Chondrocyte (in vitro differentiated cells): ENCODE measurements at regions not wholly inside any gene's neighbourhood (a gene's known extent, or its start where the extent isn't known, plus 50 kb on each side); places are given as distances from the start of the nearest gene placed in this dataset.

Experiments used
- DNase-seq: peaks from one replicate; pipeline ENCODE4 v3.0.0; 2021; ENCODE audit warnings: mixed read lengths, low spot score
- H3K27ac Mint-ChIP-seq: one replicate; pipeline ENCODE4 v1.8.0; 2021; ENCODE audit warnings: mild to moderate bottlenecking, moderate library complexity, mixed read lengths; ENCODE audit not compliant: unreplicated experiment
- H3K27me3 Mint-ChIP-seq: 2 replicates; pipeline ENCODE4 v1.8.0; 2021; ENCODE audit warnings: low read depth, mixed read lengths
- H3K36me3 Mint-ChIP-seq: 2 replicates; pipeline ENCODE4 v1.8.0; 2021; ENCODE audit warnings: low read depth, mixed read lengths
- H3K4me1 Mint-ChIP-seq: 2 replicates; pipeline ENCODE4 v1.8.0; 2021; ENCODE audit warnings: low read depth, mild to moderate bottlenecking, mixed read lengths
- H3K4me3 Mint-ChIP-seq: one replicate; pipeline ENCODE4 v1.8.0; 2021; ENCODE audit warnings: mild to moderate bottlenecking, moderate library complexity, mixed read lengths; ENCODE audit not compliant: unreplicated experiment
- H3K9me3 Mint-ChIP-seq: 2 replicates; pipeline ENCODE4 v1.8.0; 2021; ENCODE audit warnings: low read depth, mixed read lengths
- TF ChIP-seq, protein P1 (sequence below): fragments of 200-600 bp; sonication (generic); IDR thresholded peaks from 2 replicates; pipeline ENCODE4 v1.5.0; 2021; ENCODE audit warnings: antibody characterized with exemption, mild to moderate bottlenecking, moderate library complexity

DNA sequence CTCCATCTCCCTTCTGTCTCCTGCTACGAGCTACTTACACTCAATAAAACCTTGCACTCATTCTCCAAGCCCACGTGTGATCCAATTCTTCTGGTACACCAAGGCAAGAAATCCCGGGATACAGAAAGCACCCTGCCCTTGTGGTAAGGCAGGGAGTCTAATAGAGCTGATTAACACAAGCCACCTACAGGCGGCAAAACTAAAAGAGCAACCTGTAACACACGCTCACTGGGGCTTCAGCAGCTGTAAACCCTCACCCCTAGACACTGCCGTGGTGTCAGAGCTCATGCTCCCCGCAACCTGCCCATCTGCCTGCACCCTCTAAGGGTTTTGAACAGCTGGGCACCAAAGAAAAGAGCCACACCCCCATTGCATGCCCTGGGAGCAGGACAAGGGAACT is 755.4 kb upstream of the HTR2C start:
- TF ChIP-seq, protein P1, sequence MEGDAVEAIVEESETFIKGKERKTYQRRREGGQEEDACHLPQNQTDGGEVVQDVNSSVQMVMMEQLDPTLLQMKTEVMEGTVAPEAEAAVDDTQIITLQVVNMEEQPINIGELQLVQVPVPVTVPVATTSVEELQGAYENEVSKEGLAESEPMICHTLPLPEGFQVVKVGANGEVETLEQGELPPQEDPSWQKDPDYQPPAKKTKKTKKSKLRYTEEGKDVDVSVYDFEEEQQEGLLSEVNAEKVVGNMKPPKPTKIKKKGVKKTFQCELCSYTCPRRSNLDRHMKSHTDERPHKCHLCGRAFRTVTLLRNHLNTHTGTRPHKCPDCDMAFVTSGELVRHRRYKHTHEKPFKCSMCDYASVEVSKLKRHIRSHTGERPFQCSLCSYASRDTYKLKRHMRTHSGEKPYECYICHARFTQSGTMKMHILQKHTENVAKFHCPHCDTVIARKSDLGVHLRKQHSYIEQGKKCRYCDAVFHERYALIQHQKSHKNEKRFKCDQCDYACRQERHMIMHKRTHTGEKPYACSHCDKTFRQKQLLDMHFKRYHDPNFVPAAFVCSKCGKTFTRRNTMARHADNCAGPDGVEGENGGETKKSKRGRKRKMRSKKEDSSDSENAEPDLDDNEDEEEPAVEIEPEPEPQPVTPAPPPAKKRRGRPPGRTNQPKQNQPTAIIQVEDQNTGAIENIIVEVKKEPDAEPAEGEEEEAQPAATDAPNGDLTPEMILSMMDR: no peak
- no peaks in the 10 kb centered on the region for H3K4me1 Mint-ChIP-seq
- peaks cover 9% of the 10 kb centered on the region for H3K9me3 Mint-ChIP-seq
- H3K27me3 Mint-ChIP-seq: no peaks in the 10 kb centered on the region
- H3K27ac Mint-ChIP-seq: no peak overlapping the region
- DNase-seq: no peak
- H3K4me3 Mint-ChIP-seq: no peak overlapping the region
- no peaks in the 10 kb centered on the region for H3K36me3 Mint-ChIP-seq

DNA sequence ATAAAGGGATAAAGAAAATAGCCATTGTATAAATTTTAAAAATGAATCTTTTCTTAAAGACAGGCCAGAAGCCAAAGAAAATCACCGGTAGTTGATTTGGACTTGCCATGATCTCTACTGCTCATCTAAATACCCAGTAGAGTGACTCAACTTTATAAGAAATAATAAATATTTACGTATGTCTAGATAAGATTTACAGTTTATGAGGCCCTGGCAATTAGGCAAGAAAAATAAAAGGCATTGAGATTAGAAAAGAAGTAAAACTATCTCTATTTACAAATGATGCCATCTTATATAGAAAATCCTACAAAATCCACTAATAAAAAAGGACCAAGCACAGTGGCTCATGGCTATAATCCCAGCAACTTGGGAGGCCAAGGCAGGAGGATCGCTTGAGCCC is 765.5 kb upstream of the HTR2C start:
- H3K36me3 Mint-ChIP-seq: peaks cover 2% of the 10 kb centered on the region
- DNase-seq: no peak
- no peak overlapping the region for H3K4me3 Mint-ChIP-seq
- H3K27ac Mint-ChIP-seq: no peak overlapping the region
- no peaks in the 10 kb centered on the region for H3K27me3 Mint-ChIP-seq
- TF ChIP-seq, protein P1: no peak
- H3K9me3 Mint-ChIP-seq: peaks cover 35% of the 10 kb centered on the region
- no peaks in the 10 kb centered on the region for H3K4me1 Mint-ChIP-seq

DNA sequence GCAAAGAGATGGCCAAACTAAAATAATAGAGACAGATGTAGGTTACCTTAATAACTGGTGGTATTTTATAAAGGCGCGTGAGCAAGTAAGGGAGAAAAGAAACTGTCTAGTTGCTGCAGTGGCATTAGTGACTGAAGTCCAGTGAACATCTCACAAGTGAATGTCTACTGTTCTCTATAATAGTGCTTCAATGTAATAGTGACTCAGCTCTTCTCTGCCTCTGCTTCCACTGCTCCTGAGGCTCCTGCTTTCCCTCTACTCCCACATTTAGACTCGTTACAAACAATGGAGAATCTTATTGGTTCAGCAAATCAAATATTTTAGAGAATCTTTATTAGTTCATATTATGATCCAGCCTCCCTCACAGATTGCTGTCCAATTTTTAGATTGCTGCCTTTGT is 779.1 kb upstream of the HTR2C start:
- H3K36me3 Mint-ChIP-seq: no peaks in the 10 kb centered on the region
- no peak overlapping the region for H3K27ac Mint-ChIP-seq
- H3K27me3 Mint-ChIP-seq: no peaks in the 10 kb centered on the region
- H3K9me3 Mint-ChIP-seq: no peaks in the 10 kb centered on the region
- no peaks in the 10 kb centered on the region for H3K4me1 Mint-ChIP-seq
- DNase-seq: no peak
- no peak overlapping the region for H3K4me3 Mint-ChIP-seq
- TF ChIP-seq, protein P1: no peak

DNA sequence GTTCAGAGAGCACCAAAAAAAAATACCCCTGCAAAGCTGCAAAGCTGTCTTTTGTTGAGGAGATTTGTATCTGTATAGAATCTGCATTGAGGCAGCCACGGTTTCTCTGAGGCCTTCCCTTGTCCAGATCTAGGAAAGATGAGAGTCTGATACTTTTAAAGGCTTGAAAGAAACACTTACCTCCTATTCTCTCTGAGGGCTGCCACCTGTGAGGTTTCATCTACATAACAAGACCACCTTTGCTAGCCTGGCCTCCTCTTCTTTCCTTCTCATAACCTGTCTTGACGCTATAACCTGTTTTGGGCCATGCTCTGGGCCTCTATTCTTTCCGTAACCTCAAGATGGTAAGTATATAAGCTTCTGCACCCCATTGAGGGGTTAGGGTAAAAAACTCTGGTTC is 779.6 kb upstream of the HTR2C start:
- H3K4me3 Mint-ChIP-seq: no peak overlapping the region
- no peak for DNase-seq
- H3K9me3 Mint-ChIP-seq: no peaks in the 10 kb centered on the region
- no peak overlapping the region for H3K27ac Mint-ChIP-seq
- H3K27me3 Mint-ChIP-seq: no peaks in the 10 kb centered on the region
- no peaks in the 10 kb centered on the region for H3K4me1 Mint-ChIP-seq
- TF ChIP-seq, protein P1: no peak
- no peaks in the 10 kb centered on the region for H3K36me3 Mint-ChIP-seq

DNA sequence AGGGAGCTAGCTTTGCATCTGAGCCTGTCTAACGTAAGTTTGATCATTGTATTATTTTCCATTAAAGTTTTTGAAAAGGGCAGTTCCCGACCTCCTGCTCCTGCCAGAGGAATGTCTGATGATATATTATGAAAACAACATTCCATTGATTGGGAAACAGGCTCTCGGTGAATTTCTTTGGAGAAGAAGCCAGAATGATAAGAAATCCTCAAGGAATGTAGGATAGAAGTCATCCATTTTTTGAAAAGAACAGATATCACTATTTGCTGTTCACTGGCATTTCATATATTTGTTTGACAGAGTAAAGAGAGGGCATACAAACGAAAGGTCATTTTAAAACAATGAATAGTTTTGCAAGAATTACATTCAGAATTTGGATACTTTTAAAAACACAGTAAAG is 781.0 kb upstream of the HTR2C start:
- no peaks in the 10 kb centered on the region for H3K36me3 Mint-ChIP-seq
- TF ChIP-seq, protein P1: no peak
- no peak overlapping the region for H3K27ac Mint-ChIP-seq
- H3K4me3 Mint-ChIP-seq: no peak overlapping the region
- no peak for DNase-seq
- no peaks in the 10 kb centered on the region for H3K9me3 Mint-ChIP-seq
- H3K4me1 Mint-ChIP-seq: no peaks in the 10 kb centered on the region
- no peaks in the 10 kb centered on the region for H3K27me3 Mint-ChIP-seq
